Brain microvascular endothelial cell (primary cell): ENCODE measurements at regions not wholly inside any gene's neighbourhood (a gene's known extent, or its start where the extent isn't known, plus 50 kb on each side); places are given as distances from the start of the nearest gene placed in this dataset.

Experiments used
- DNase-seq: peaks from one replicate; pipeline ENCODE4 v3.0.0-alpha.2; 2020
- H3K27ac ChIP-seq: fragments of 250-450 bp; sonication (Bioruptor Pico); 2 replicates; pipeline ENCODE4 v1.5.1; 2020; ENCODE audit warnings: mild to moderate bottlenecking, moderate library complexity
- H3K27me3 ChIP-seq: fragments of 250-450 bp; sonication (Bioruptor Pico); replicated peaks from 2 replicates; pipeline ENCODE4 v1.5.1; 2020; ENCODE audit warnings: mild to moderate bottlenecking
- H3K36me3 ChIP-seq: fragments of 250-450 bp; sonication (Bioruptor Pico); replicated peaks from 2 replicates; pipeline ENCODE4 v1.5.1; 2020; ENCODE audit warnings: mild to moderate bottlenecking
- H3K4me3 ChIP-seq: 2 replicates; pipeline ENCODE4 v1.5.1; 2011; ENCODE audit warnings: low read depth, mild to moderate bottlenecking, control low read depth, low read length, moderate library complexity
- CTCF ChIP-seq: IDR thresholded peaks from 2 replicates; pipeline ENCODE4 v1.5.1; 2011; ENCODE audit warnings: low read depth, mild to moderate bottlenecking, moderate library complexity, low read length, control low read depth, inconsistent platforms; ENCODE audit errors: missing control alignments
- in situ Hi-C: cut with HindIII; loops from 2 replicates; pipeline ENCODE4 v1.10.0; 2017; ENCODE audit warnings: low sequenced_read_pairs, low pct_ligation_motif_present

GRCh38 chr10:105875050-105875449, 1234.0 kb downstream of the SORCS3 start:
- no peak for TF ChIP-seq CTCF
- in situ Hi-C loops = no loop called here
- no peaks in the 10 kb centered on the region for H3K36me3 ChIP-seq

GRCh38 chr10:105872665-105873064, 1231.6 kb downstream of the SORCS3 start:
- TF ChIP-seq CTCF = no peak
- Histone ChIP-seq H3K36me3 (no peaks in the 10 kb centered on the region), H3K27me3 (no peaks in the 10 kb centered on the region), H3K4me3 (no peak overlapping the region), H3K27ac (no peak overlapping the region)
- DNase-seq = no peak
- in situ Hi-C loops = no loop called here

More at GRCh38 chr10:105875050-105875449, 1234.0 kb downstream of the SORCS3 start:
- Histone ChIP-seq H3K27me3 (no peaks in the 10 kb centered on the region), H3K4me3 (no peak overlapping the region), H3K27ac (no peak overlapping the region)
- no peak for DNase-seq

GRCh38 chr10:105868935-105869334, 1227.8 kb downstream of the SORCS3 start:
- no peak overlapping the region for H3K4me3 ChIP-seq
- in situ Hi-C loops = no loop called here
- no peak for DNase-seq
- no peak overlapping the region for H3K27ac ChIP-seq
- H3K36me3 ChIP-seq = no peaks in the 10 kb centered on the region
- H3K27me3 ChIP-seq = no peaks in the 10 kb centered on the region
- no peak for TF ChIP-seq CTCF

- in situ Hi-C loops = no loop called here
- no peak overlapping the region for H3K4me3 ChIP-seq
- no peak for TF ChIP-seq CTCF
- no peaks in the 10 kb centered on the region for H3K27me3 ChIP-seq
- no peak overlapping the region for H3K27ac ChIP-seq
- no peak for DNase-seq
- H3K36me3 ChIP-seq = no peaks in the 10 kb centered on the region
These were observed 1223.8 kb downstream of the SORCS3 start for GRCh38 chr10:105864854-105865253.

GRCh38 chr10:105857268-105858264, 1216.5 kb downstream of the SORCS3 start:
- no peak for DNase-seq
- Histone ChIP-seq H3K4me3 (no peak overlapping the region), H3K27me3 (no peaks in the 10 kb centered on the region), H3K27ac (no peak overlapping the region), H3K36me3 (no peaks in the 10 kb centered on the region)
- in situ Hi-C loops = no loop called here
- TF ChIP-seq CTCF = no peak
